HUES48 (cell line): ENCODE measurements at regions not wholly inside any gene's neighbourhood (a gene's known extent, or its start where the extent isn't known, plus 50 kb on each side); places are given as distances from the start of the nearest gene placed in this dataset.
"Not testable (repeated sequence)": the region's sequence is repeated elsewhere in the genome, so short reads cannot be mapped to it uniquely, and the experiment has no call there.

ENCODE experiments used
- H3K27ac ChIP-seq: one replicate; pipeline ENCODE4 v1.7.0; 2013; ENCODE audit warnings: low read depth, low read length, inconsistent platforms
- H3K27me3 ChIP-seq: 2 replicates; pipeline ENCODE4 v1.6.1; 2013; ENCODE audit warnings: mild to moderate bottlenecking, low read length; ENCODE audit not compliant: control insufficient read depth, insufficient read depth
- H3K36me3 ChIP-seq: 2 replicates; pipeline ENCODE4 v1.6.1; 2013; ENCODE audit warnings: low read length; ENCODE audit not compliant: control insufficient read depth, insufficient read depth
- H3K4me1 ChIP-seq: 2 replicates; pipeline ENCODE4 v1.6.1; 2013; ENCODE audit warnings: mild to moderate bottlenecking, low read length; ENCODE audit not compliant: control insufficient read depth, insufficient read depth
- H3K4me3 ChIP-seq: 2 replicates; pipeline ENCODE4 v1.5.1; 2013; ENCODE audit warnings: mild to moderate bottlenecking, low read depth, low read length
- H3K9ac ChIP-seq: 2 replicates; pipeline ENCODE4 v1.6.1; 2013; ENCODE audit warnings: mild to moderate bottlenecking, low read depth, low read length, moderate library complexity
- H3K9me3 ChIP-seq: 2 replicates; pipeline ENCODE4 v1.6.1; 2013; ENCODE audit warnings: low read length; ENCODE audit not compliant: control insufficient read depth, insufficient read depth

DNA sequence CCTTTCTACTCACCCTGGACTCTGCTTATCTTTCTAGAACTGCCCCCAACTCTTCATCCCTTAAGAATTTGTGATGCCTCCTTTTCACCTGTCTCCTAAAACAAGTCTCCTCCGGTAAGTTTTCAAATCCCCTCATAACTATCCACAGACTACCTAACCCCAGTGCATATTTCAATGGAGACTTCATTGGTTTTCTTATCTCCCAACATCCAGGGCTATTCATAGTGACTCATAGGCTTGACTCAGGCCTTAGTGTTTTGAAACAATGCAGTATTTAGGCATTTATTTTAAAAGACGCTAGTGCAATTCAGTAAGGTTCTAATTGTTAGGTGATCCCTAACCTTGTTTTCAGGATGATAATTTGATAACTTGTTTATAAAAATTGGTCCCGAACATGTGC is 399.2 kb downstream of the CPS1 start:
- no peaks in the 10 kb centered on the region for H3K36me3 ChIP-seq
- no peak overlapping the region for H3K4me3 ChIP-seq
- no peak overlapping the region for H3K9ac ChIP-seq
- H3K9me3 ChIP-seq = no peaks in the 10 kb centered on the region
- no peak overlapping the region for H3K27ac ChIP-seq
- H3K27me3 ChIP-seq = no peaks in the 10 kb centered on the region
- H3K4me1 ChIP-seq = no peaks in the 10 kb centered on the region

- Histone ChIP-seq H3K9ac (no peak overlapping the region), H3K36me3 (no peaks in the 10 kb centered on the region), H3K4me1 (no peaks in the 10 kb centered on the region), H3K27ac (no peak overlapping the region), H3K4me3 (no peak overlapping the region), H3K9me3 (no peaks in the 10 kb centered on the region), H3K27me3 (no peaks in the 10 kb centered on the region)
Measured at GRCh38 chr2:210956101-210956500, 399.7 kb downstream of the CPS1 start.

GRCh38 chr2:210961249-210961648 is 404.9 kb downstream of the CPS1 start:
- no peak overlapping the region for H3K4me3 ChIP-seq
- no peak overlapping the region for H3K9ac ChIP-seq
- no peaks in the 10 kb centered on the region for H3K9me3 ChIP-seq
- no peak overlapping the region for H3K27ac ChIP-seq
- H3K4me1 ChIP-seq = no peaks in the 10 kb centered on the region
- no peaks in the 10 kb centered on the region for H3K36me3 ChIP-seq
- no peaks in the 10 kb centered on the region for H3K27me3 ChIP-seq

GRCh38 chr2:210963386-210963785 is 407.0 kb downstream of the CPS1 start:
- Histone ChIP-seq H3K9ac (no peak overlapping the region), H3K27me3 (no peaks in the 10 kb centered on the region), H3K4me1 (no peaks in the 10 kb centered on the region), H3K27ac (no peak overlapping the region), H3K36me3 (no peaks in the 10 kb centered on the region), H3K4me3 (no peak overlapping the region), H3K9me3 (no peaks in the 10 kb centered on the region)

- no peak overlapping the region for H3K27ac ChIP-seq
- H3K9ac ChIP-seq = no peak overlapping the region
- H3K4me3 ChIP-seq = no peak overlapping the region
- H3K4me1 ChIP-seq = no peaks in the 10 kb centered on the region
- H3K9me3 ChIP-seq = no peaks in the 10 kb centered on the region
- no peaks in the 10 kb centered on the region for H3K27me3 ChIP-seq
- no peaks in the 10 kb centered on the region for H3K36me3 ChIP-seq
Measured at GRCh38 chr2:210964141-210964764, 407.9 kb downstream of the CPS1 start.

DNA sequence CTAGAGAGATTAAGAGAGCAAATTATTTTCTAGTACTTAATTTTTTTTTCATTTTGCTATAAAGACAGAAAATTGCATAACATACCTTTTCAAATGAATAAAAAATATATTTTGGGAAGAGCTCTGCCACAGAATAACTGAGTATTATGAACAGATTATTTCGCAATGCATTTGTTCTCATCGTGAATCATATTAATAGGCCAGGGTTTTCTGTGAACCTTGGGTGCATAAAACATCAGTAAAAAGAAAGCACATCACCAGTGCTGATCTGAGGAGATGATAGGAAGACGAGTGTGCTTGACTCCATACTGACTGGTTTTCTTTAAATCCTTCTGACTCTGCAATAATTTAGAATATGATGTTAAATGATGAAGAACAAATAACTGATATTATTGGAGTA is 409.1 kb downstream of the CPS1 start:
- H3K9me3 ChIP-seq = no peaks in the 10 kb centered on the region
- H3K4me1 ChIP-seq = no peaks in the 10 kb centered on the region
- H3K27ac ChIP-seq = no peak overlapping the region
- no peak overlapping the region for H3K4me3 ChIP-seq
- H3K36me3 ChIP-seq = no peaks in the 10 kb centered on the region
- H3K9ac ChIP-seq = no peak overlapping the region
- H3K27me3 ChIP-seq = no peaks in the 10 kb centered on the region

DNA sequence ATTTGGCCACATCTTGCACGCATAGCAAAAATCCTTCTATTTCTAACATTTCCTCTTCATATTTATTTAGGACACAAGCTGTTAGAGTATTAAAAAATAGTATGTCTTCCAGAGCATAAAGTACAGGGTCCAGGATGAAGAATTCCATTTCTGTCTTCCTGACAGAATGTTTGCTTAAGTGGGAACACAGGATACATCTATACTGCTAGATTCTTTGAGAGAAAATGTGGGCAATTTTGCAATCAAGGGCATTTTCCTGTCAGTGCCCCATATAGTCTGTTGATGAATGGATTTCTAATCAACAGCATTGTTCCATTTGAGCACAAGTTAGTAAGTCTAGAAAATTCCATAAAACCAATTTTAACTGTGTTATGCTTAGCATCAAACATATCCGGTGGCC is 409.9 kb downstream of the CPS1 start:
- Histone ChIP-seq H3K9me3 (no peaks in the 10 kb centered on the region), H3K36me3 (no peaks in the 10 kb centered on the region), H3K4me3 (no peak overlapping the region), H3K27me3 (no peaks in the 10 kb centered on the region), H3K27ac (no peak overlapping the region), H3K4me1 (no peaks in the 10 kb centered on the region), H3K9ac (no peak overlapping the region)

DNA sequence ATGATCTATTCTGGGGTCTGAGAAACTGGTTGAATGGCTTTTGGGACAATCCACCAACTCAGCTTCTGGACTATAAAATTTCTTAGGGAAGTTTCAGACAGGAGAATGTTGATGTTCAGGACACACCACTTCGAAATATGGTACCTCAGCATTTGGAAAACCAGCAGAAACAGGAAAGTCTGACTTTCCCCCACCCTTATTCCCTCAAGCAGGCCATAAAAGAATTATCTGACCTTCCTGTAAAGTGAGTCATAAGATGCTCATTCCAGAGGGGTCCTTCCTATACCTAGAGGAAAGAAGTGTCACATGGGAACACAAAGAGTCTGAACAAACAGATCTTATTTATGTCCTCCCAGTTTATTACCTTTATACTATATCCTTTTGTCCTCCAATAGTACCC is 415.0 kb downstream of the CPS1 start:
- Histone ChIP-seq H3K27ac (no peak overlapping the region), H3K9ac (no peak overlapping the region), H3K36me3 (no peaks in the 10 kb centered on the region), H3K4me3 (no peak overlapping the region), H3K9me3 (no peaks in the 10 kb centered on the region), H3K4me1 (no peaks in the 10 kb centered on the region), H3K27me3 (no peaks in the 10 kb centered on the region)

DNA sequence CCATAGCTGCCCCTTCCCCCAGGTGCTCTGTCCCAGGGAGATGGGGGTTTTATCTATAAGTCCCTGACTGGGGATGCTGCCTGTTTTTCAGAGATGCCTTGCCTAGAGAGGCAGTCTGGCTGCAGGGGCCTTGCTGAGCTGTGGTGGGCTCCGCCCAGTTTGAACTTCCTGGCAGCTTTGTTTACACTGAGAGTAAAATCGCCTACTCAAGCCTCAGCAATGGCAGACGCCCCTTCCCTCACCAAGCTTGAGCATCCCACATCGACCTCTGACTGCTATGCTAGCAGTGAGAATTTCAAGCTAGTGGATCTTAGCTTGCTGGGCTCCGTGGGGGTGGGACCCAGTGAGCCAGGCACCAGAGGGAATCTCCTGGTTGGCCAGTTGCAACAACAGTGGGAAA is 430.4 kb downstream of the CPS1 start:
- H3K36me3 ChIP-seq, H3K9me3 ChIP-seq, H3K4me1 ChIP-seq, H3K27ac ChIP-seq, H3K4me3 ChIP-seq, H3K27me3 ChIP-seq, H3K9ac ChIP-seq: not testable (repeated sequence)

- 0 out of 2 replicates have a peak, but pooled peaks cover 2% of the 10 kb centered on the region for H3K9me3 ChIP-seq
- no peaks in the 10 kb centered on the region for H3K27me3 ChIP-seq
- H3K4me3 ChIP-seq = no peak overlapping the region
- H3K36me3 ChIP-seq = no peaks in the 10 kb centered on the region
- no peaks in the 10 kb centered on the region for H3K4me1 ChIP-seq
- H3K27ac ChIP-seq = no peak overlapping the region
- no peak overlapping the region for H3K9ac ChIP-seq
Measured at GRCh38 chr2:210991107-210991506, 434.7 kb downstream of the CPS1 start.

- no peak overlapping the region for H3K27ac ChIP-seq
- H3K4me3 ChIP-seq = no peak overlapping the region
- no peaks in the 10 kb centered on the region for H3K27me3 ChIP-seq
- H3K36me3 ChIP-seq = no peaks in the 10 kb centered on the region
- no peak overlapping the region for H3K9ac ChIP-seq
- no peaks in the 10 kb centered on the region for H3K4me1 ChIP-seq
- 0 out of 2 replicates have a peak, but pooled peaks cover 2% of the 10 kb centered on the region for H3K9me3 ChIP-seq
Measured at GRCh38 chr2:210994104-210994503, 437.7 kb downstream of the CPS1 start.

DNA sequence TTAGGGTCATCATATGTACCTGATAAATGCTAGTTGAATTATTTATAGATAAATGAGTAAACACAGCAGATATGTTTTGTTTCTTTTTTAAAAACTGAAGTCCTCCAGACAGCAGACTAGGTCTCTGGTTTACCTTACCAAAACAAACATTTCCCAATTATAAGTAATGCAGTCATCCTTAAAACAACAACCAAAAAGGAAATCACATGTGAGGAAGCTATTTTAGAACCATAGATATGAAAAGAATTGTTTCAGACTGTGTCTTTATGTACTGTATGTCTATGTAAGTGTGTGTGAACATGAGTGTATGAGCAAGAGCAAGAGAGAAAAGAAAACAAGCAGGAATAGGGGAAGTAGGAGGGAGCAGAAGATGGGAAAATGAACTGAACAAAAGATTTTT is 441.0 kb downstream of the CPS1 start:
- Histone ChIP-seq H3K9me3 (no peaks in the 10 kb centered on the region), H3K27me3 (no peaks in the 10 kb centered on the region), H3K4me3 (no peak overlapping the region), H3K4me1 (no peaks in the 10 kb centered on the region), H3K9ac (no peak overlapping the region), H3K36me3 (no peaks in the 10 kb centered on the region), H3K27ac (no peak overlapping the region)
